NCI-H345 treated with DMSO at 0.1 percent for 48 hours (cell line): ENCODE measurements at regions not wholly inside any gene's neighbourhood (a gene's known extent, or its start where the extent isn't known, plus 50 kb on each side); places are given as distances from the start of the nearest gene placed in this dataset.

Experiments
- DNase-seq: peaks from one replicate; lab custom pipeline; 2025; ENCODE audit not compliant: unreplicated experiment; lab: John Stamatoyannopoulos, UW

DNA sequence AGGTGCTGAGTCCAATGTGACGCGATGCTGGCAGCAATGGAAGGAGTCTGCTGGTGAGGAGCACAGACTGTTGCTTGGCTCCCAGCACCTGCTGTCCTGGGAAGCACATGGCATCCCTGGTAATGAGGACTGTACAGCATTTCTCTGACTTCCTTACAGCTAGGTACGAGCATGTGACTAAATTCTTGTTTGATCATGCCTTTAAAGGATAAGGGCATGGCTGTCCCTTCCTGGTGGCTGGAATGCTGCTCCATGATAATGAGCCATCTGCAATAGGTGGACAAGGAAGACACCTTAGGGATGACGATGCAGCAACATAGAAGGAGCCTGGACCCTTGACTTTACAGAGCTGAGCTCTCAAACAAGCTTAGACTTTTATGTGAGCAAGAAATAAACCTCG lies 278.0 kb upstream of the SPRED2 start:
- DNase-seq, result no peak

DNA sequence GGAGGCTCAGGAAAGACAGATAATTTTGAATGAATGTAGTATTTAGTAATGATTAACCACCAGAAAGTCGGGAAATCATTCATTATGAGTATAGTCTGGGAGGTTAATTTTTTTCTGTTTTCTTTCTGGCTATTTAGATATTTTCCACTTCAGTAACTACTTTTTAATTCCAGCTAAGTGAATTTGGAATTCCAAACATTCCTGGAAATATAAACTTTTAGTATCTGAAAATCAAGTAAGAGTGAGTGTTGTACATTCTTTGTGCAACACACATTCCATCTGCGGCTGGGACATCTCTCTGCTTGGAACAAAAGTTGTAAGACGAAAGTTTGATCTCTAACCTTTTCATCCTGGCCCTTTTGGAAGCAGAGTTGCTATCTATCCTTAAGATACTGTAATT lies 275.7 kb upstream of the SPRED2 start:
- DNase-seq, result no peak

- no peak for DNase-seq
Observed at GRCh38 chr2:65706411-65706810, 274.0 kb upstream of the SPRED2 start.

GRCh38 chr2:65701191-65701590 lies 268.8 kb upstream of the SPRED2 start:
- DNase-seq, result no peak

DNA sequence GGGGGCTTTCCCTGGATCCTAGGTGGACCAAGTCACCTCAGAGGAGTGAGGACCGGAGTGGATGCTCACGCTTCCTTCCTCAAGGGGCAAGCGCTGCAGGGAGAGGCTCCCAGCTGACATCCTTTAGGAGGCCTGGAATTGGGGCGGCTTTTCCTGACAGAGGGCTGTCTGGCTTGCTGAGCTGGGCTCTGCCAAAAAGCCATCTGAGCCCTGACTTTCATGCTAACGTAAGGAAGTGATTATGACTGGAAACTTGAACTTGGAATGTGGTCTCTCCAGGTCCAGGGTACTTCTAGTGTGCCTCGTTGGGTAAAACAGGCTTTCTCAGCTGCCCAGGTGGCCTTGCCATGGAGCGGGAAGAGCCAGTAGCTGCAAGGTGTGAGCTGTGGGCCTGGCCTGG lies 268.3 kb upstream of the SPRED2 start:
- DNase-seq, result no peak

DNA sequence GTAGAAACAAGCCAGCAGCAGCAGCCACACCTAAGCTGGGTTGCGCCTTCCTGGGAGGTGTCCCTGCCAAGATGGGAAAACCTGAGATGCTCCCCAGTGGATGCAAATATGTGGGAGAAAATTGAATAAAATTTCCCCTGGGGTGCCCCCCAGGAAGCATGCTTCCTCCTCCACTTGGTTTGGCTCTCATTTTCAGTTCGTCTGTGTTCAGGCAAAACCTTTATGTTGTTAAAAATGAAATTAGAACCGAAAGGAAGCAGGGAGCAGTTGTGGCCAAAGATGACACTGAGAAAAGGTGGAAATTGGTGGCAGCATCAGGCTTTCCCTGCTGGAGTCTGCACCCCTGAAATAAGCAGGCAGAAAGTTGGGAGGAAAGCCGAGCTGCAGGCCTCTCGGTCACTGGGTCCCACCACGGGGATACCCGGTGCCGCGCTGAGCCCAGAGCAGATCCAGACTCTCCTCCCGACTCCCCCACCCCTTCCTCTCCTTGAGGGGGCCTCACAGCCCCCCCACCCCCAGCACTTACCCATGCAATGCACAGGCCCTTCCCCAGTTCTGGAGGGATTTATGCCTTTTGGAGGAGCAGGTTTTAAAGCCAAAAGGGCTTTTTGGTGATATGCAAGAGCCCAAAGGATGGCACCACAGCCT lies 267.7 kb upstream of the SPRED2 start:
- no peak for DNase-seq

- no peak for DNase-seq
Observed at GRCh38 chr2:65691816-65692215, 259.4 kb upstream of the SPRED2 start.

- DNase-seq, result no peak
Observed at GRCh38 chr2:65688141-65688886, 255.9 kb upstream of the SPRED2 start.

DNA sequence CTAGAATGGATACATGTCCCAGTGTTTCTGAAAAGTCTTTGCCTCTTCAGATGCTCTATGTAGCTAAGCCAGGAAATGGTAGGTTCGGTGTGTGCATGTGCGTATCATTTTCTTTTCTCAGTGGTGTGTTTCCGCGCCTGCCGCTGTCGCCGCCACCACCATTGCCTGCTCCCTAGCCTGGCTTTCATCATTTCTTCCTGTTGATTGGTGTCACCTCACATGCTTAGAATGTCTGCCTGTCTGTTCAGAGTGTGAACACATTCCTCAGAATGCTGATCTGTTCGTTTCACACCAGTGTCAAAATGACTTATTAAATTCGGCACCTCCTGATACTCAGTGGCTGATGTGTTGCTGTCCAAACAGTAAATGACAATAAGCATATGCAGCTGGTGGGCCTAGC lies 255.2 kb upstream of the SPRED2 start:
- DNase-seq, result no peak

GRCh38 chr2:65686928-65687521 lies 254.6 kb upstream of the SPRED2 start:
- peak; percentile 2 for DNase-seq

DNA sequence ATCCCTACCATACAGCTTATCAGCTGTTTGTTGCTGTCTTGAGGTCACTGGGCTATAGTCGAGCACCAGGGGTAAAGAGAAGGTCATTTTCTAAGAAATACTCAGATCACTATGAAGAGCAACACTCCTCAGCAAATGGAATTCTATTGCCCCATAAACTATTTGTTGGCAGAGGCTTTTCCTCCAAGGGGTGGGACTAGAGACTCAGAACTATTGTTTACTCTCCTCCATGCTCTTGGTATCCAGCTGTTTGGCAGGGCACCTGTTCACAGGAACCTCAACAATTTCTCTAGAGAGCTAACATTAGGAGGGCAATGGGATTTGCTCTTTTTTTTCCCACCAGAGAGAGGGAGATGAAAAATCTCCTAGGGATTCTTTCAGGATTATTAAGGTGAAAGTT lies 249.1 kb upstream of the SPRED2 start:
- DNase-seq, result no peak

DNA sequence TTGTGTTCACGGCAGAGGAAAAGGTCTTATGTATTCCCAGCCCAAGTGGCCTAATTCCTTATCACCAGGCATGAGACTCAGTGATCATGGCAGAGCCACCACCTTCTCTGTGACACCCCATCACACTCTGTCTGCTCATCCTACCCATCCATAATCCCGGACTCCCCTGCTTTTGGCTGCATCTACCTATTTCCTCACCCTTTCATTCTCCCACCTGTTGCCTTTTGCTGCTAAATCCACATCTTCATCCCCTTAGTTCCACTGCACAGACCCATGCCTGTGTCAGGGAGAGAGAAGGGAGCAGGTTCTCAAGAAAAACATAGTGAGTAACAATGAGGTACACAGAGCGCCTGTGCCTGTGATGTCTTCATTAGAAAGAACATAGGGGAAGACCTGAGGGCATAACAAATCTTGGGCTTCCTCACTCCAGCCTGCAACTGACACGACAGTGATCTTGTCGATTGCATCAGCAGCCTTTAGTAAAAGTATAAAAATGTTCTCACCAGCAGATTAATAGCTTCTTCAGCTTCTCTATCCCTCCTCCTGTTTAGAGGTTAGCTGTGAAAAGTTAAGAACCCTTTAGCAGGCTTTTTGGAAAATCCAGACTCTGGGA lies 246.5 kb upstream of the SPRED2 start:
- DNase-seq, result no peak

- DNase-seq, result no peak
Observed at GRCh38 chr2:65675350-65675749, 243.0 kb upstream of the SPRED2 start.

- DNase-seq, result no peak
Observed at GRCh38 chr2:65671670-65672242, 239.4 kb upstream of the SPRED2 start.

GRCh38 chr2:65669574-65669973 lies 237.2 kb upstream of the SPRED2 start:
- no peak for DNase-seq

DNA sequence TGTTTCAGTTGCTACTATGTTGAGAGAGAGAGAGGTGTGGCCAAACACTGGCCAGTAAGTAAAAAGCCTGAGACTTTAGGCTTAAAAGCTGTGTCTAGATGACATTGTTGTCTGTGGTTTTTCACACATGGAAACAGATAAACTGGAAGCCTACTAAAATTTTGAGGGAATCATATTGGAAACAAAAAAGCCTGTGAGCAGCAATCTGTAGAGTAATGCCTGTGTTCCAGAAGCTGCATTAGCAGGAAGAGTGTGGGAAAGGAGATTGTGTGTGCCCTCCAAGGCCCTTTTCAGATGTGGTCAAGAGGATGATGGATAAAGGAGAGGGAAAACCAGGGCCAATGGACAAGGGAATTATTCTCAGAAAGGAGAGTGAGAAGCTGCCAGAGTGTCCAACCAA lies 236.3 kb upstream of the SPRED2 start:
- DNase-seq, result no peak

DNA sequence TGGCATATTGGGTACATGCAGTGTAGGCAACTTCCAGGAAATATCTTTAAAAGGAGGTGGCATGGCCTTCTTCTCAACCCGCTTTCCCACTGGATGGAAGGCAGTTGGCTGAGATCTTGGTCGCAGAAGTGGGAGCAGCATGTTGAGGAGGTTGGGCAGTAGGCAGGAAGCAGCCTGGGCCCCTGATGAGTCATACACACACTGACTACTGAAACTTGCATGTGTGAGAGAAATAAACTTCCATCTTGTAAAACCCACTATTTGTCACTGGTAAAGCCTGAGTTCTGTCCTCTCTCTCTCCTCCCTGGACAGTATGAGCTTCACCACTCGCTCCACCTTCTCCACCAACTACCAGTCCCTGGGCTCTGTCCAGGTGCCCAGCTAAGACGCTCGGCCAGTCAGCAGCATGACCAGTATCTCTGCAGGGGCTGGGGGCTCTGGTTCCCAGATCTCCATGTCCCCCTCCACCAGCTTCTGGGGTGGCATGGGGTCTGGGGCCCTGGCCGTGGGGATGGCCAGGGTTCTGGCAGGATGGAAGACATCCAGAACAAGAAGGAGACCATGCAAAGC lies 233.8 kb upstream of the SPRED2 start:
- no peak for DNase-seq

- no peak for DNase-seq
Observed at GRCh38 chr2:65664931-65665330, 232.5 kb upstream of the SPRED2 start.

DNA sequence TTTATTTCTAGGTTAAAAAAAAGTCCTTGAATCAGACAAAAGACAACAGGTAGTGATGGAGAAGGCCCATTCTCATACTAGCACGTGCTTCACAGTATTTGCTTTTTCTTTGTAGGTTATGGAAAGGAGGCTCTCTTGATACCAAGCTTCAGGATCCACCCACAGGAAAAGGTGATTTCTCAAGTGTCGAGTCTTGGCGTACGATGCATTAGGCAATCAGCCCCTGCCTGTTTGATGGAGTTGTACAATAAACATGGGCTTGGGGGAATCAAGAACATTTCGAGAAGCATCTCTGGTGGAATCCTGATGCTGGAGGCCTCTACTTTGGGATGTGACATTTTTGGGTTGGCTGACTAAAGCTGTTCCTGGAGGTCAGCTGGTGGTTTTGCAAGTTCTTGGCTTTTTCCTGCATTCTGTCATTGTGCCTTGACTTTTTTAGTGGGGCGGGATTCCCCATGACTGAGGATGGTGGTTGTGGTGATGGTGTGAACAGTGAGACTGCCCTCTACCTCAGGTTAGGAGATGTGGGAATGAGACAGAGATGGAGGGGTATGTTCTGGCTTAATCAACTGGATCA lies 231.5 kb upstream of the SPRED2 start:
- DNase-seq, result no peak

- no peak for DNase-seq
Observed at GRCh38 chr2:65662654-65663432, 230.4 kb upstream of the SPRED2 start.
